Stimulated activated CD4-positive, alpha-beta T cell treated with anti-CD3 and anti-CD28 coated beads, Interleukin-4, amount 100 ng/mL, for 1 hour (primary cell): ENCODE measurements at regions not wholly inside any gene's neighbourhood (a gene's known extent, or its start where the extent isn't known, plus 50 kb on each side); places are given as distances from the start of the nearest gene placed in this dataset.

Experiments
- DNase-seq: peaks from one replicate; pipeline ENCODE4 v3.0.0-alpha.2; 2020

- no peak for DNase-seq
Measured at GRCh38 chrX:14124562-14124961, 94.9 kb upstream of the GEMIN8 start.

DNA sequence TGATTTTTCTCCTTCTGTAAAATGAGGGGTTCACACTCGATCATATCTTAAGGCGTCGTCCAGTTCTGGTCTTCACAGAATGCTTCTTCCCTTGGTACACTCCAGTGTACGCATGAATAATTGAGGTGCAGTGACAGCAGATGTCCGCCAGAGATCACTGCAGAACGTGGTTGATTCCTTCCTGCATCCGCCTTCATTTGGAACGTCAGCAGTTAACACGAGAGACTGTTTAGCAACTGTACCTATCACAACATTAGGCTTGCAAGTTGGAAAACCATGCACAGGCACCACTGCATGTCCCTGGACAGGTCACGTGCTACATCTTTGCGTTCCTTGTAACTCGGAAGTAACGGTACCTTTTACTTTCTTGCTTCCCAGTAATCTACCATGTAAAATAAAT lies 66.0 kb upstream of the GEMIN8 start:
- DNase-seq, result peak; percentile 18

- no peak for DNase-seq
Measured at GRCh38 chrX:14094191-14094590, 64.5 kb upstream of the GEMIN8 start.

GRCh38 chrX:14084466-14084865 lies 54.8 kb upstream of the GEMIN8 start:
- DNase-seq, result no peak

- DNase-seq, result no peak
Measured at GRCh38 chrX:14083783-14084182, 54.1 kb upstream of the GEMIN8 start.

DNA sequence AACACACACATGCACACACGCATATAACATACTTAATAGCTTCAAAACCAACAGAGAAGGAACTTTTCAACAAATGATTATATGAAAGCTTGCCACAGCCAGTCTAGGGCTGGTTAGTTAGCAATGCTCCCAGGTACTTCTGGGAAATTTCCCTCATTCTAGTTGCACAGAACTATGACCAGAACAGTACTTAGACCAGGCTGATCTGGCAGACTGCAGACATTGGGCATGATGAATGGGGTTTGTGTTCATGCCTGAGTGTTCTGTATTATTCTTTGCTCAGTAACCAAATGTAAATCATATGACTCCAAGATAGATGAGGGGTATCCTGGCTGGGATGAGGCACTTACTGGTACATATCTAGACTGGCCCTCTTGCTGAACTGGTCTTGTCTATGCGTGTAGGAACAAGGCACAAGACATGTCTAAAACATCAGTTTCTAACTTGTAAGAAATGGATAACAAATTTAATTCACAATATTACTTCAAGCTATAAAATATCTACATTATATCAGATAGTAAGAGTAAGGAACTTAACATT lies 50.3 kb upstream of the GEMIN8 start:
- DNase-seq, result no peak
